GM12865 (cell line): ENCODE measurements at regions not wholly inside any gene's neighbourhood (a gene's known extent, or its start where the extent isn't known, plus 50 kb on each side); places are given as distances from the start of the nearest gene placed in this dataset.

Experiments
- DNase-seq: peaks from one replicate; pipeline ENCODE4 v3.0.0; 2010; ENCODE audit warnings: low read depth
- H3K4me3 ChIP-seq: 2 replicates; pipeline ENCODE4 v1.5.1; 2011; ENCODE audit warnings: mild to moderate bottlenecking, low read depth, low read length, control low read depth
- CTCF ChIP-seq: IDR thresholded peaks from 2 replicates; pipeline ENCODE4 v1.5.1; 2011; ENCODE audit warnings: low read length, control low read depth, low read depth, inconsistent platforms; ENCODE audit not compliant: insufficient read depth; ENCODE audit errors: missing control alignments

GRCh38 chr3:64344721-64345207 is 119.5 kb upstream of the PRICKLE2 start:
- DNase-seq: no peak
- TF ChIP-seq CTCF: no peak

GRCh38 chr3:64343689-64344430 is 118.6 kb upstream of the PRICKLE2 start:
- no peak overlapping the region for H3K4me3 ChIP-seq
- no peak for DNase-seq
- no peak for TF ChIP-seq CTCF

More at GRCh38 chr3:64344721-64345207, 119.5 kb upstream of the PRICKLE2 start:
- no peak overlapping the region for H3K4me3 ChIP-seq

GRCh38 chr3:64342940-64343688 is 117.8 kb upstream of the PRICKLE2 start:
- no peak overlapping the region for H3K4me3 ChIP-seq
- no peak for DNase-seq
- no peak for TF ChIP-seq CTCF

GRCh38 chr3:64341296-64341695 is 116.0 kb upstream of the PRICKLE2 start:
- no peak for TF ChIP-seq CTCF
- no peak overlapping the region for H3K4me3 ChIP-seq
- no peak for DNase-seq

- DNase-seq: no peak
- no peak for TF ChIP-seq CTCF
- no peak overlapping the region for H3K4me3 ChIP-seq
Measured at GRCh38 chr3:64340641-64341101, 115.4 kb upstream of the PRICKLE2 start.

GRCh38 chr3:64336488-64336887 is 111.2 kb upstream of the PRICKLE2 start:
- no peak for TF ChIP-seq CTCF
- DNase-seq: no peak
- H3K4me3 ChIP-seq: no peak overlapping the region
